DMS79 treated with DMSO at 0.1 percent for 48 hours (cell line): ENCODE measurements at regions not wholly inside any gene's neighbourhood (a gene's known extent, or its start where the extent isn't known, plus 50 kb on each side); places are given as distances from the start of the nearest gene placed in this dataset.
"Not testable (repeated sequence)": the region's sequence is repeated elsewhere in the genome, so short reads cannot be mapped to it uniquely, and the experiment has no call there.

Source experiments
- DNase-seq: peaks from one replicate; lab custom pipeline; 2025; lab: John Stamatoyannopoulos, UW

- no peak for DNase-seq
These were observed 128.2 kb upstream of the RASEF start for GRCh38 chr9:83191154-83191553.

DNA sequence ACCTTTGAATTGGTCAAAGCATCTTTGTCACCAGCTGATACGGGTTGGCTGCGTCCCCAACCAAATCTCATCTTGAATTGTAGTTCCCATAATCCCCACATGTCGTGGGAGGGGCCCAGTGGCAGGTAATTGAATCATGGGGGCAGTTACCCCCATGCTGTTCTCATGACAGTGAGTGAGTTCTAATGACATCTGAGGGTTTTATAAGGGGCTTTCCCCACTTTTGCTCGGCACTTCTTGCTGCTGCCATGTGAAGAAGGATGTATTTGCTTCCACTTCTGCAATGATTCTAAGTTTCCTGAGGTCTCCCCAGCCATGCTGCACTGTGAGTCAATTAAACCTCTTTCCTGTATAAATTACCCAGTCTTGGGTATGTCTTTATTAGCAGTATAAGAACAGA is 126.1 kb upstream of the RASEF start:
- DNase-seq, result not testable (repeated sequence)

DNA sequence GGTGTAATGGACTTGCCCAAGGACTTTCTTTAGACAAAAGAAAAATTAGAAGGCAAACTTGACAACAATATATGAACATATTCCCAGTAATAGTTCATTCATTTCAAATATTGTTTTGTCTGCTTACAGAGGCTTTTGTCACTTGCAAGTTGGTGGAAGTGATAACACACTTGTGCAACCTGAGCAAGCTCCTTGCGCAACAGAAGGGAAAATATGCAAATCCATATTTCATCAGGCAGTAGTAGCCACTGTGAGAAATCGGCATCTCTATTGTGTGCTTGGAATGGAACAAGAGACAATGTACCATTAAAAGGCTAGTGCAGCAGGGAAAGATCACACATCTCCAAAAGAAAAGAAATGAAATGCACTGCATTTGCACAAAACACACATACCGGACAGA is 125.3 kb upstream of the RASEF start:
- DNase-seq, result no peak

DNA sequence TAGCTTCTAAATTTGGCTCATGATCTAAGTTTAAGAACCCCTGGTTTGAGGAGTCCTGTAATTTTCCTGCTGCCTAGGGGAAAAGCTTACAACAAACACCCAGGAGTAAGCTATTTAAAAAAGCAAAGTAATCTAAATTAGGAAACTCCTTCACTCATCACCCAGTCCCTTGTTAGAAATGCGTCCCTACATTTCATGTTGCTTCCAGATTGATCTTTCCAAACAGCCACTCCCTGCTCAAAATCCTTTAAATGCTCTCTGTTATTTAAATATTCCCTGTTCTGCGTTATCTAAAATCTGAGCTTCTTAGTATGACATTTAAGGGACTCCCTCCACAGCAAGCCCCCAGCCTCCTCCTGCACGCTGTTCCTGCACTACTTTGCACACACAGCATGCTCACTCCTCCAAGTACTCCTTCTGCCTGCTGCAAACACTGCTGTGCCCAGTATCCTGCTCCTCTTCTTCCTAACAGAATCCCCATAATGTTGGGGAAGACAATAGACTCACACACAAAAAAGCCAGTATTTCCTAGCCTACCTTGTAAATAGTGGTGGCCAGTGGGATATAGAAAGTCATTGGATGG is 123.3 kb upstream of the RASEF start:
- no peak for DNase-seq

GRCh38 chr9:83185488-83186154 is 122.7 kb upstream of the RASEF start:
- no peak for DNase-seq

DNA sequence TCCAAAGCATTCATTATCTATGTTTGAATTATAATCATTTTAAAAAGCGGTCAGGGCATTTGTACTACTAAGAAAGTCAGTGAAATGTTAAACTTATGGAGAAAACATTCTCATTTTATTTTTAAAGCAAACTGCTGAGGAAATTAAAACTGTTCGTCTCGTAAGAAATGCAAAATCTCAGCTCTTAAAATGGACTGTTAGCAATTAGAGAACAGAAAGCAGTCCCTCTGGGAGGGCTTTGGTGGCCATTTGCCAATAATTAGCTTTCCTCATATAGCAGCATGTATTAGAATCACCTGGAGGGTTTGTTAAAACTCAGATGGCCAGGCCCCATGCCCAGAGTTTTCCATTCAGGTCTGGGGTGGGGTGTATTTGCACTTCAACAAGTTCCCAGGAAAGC is 120.7 kb upstream of the RASEF start:
- peak; percentile 12 for DNase-seq

DNA sequence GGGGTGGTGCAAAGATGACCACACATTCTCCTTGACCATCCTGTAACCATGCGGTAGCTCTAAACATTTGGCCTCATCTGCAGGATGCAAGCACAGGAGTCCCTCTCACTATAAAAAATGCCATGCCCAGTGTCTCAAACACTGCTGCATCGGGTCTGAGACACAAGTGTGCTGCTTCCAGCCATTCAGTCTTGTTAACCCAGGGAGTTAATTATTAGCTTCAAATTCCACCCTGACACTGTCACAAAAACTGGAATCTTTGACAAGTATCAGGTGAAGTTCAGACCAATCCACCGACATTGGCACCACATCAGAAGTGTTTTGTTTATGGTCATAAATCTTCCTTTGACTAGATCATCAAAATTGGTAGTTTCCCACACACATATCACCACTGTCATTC is 119.1 kb upstream of the RASEF start:
- no peak for DNase-seq

DNA sequence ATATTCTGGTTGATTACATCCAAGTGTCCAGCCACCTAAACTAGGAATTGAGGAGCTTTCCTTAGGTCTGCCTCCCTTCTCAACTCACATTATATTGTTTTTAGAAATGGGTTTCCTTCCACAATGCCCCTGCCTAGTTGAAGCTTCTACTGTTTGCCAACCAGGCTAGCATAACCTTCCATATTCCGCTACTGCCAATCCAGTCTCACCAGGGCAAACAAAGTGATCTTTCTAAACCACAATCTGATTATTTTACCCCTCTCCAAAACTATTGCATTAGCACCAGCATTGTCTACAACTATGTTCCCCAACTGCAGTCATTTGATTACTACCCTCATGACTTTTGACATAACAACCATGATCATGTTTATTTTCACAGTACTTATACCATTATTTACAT is 115.8 kb upstream of the RASEF start:
- no peak for DNase-seq

- DNase-seq, result no peak
These were observed 114.8 kb upstream of the RASEF start for GRCh38 chr9:83177747-83178146.

DNA sequence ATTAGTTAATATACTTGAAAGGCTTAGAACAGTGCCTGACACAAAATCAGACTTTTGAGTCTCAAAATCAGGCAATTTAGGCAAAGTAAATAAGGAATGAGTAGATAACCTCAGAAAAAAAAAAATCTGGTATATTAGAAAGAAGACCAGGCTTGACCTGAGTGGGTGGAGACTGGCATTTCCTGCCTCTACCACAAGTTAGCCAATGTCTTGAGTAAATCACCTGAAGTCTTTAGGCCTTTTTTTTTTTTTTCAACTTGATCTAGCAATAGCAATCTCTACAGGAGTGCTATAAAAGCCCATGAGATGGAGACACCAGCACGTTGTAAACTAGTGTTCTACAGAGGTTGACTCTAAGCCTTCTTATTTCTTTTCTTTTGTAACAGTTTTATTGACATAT is 104.2 kb upstream of the RASEF start:
- no peak for DNase-seq

DNA sequence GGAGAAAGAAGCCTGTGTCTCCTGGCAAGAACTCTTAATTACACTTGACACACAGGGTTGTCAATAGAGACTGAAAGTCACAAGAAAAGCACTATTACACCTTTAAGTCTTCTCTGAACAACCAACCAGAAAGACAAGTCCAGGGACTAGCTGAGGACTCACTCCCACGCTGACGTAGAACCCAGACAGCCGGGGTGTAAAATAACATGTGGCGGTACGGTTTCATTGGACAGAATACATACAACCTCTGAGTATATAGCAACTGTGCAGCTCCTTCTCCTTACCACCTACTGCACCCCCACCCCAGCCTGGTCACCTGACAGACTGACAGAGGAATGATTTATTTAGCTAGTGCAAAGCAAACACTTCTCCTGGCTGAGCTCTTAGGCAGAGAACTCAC is 103.4 kb upstream of the RASEF start:
- DNase-seq, result no peak

DNA sequence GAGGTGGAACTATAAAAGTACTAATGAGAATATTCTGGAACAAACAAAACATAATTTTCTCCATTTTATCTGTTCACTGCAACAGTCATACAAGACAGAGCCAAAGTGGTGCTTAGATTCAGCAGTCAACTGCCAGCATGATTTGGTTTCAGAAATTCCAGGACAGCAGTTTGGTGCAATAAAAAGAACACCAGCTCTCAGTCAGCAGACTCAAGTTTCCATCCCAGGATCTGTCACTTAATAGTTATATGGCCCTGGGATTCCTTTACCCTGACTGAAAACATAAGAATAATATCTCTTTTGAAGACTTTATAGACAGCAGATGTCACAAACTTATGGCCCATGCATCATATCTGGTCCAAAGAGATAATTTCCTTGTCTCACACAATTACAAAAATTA is 92.8 kb upstream of the RASEF start:
- no peak for DNase-seq

- no peak for DNase-seq
These were observed 91.9 kb upstream of the RASEF start for GRCh38 chr9:83154821-83155220.

DNA sequence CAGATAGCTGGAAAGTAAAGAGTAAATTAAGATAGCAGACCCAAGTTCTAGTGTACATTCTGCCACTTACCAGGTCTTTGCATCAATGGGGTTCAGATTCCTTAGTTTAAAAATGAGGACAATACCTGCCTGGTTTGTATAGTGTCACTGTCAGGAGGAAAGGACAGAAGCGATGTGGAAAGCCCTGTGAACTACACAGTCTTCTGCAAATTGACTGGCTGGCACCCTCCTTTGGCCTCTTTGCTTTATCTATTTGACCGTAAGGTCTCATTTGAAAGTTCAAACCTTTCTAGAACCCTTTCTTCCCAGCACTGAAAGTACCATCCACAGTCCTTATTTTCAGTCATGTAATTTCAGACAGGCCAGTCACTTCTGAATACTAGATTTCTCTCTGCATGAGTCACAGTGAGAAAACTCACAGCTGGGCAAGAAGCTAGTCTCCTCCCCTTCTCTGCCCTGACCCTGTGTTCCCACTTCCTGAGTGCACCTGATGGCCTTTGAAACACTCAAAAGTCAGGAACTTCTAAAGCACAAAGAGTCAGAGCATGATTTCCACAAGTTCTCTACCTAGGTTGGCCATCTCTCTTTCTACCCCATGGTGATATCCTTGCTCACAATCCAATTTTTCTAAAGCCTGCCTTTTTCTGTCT is 91.3 kb upstream of the RASEF start:
- DNase-seq, result no peak

DNA sequence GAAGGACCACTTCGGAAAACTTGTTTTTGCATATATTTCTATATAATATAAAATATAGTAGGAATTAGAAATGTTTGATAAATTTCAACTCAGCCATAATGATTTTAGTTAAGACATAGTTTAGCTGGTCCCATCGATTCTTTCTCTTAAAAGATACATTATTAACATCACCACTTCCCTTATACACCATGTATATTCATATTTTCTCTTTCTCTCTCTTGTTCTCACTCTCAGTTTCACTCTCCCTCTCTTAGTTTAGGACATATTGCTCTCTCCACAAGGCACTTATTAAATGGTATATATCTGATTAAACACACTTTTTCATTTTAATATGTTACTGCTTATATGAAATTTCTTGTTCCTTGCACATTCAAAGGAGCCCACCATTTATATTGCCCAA is 90.1 kb upstream of the RASEF start:
- DNase-seq, result no peak

GRCh38 chr9:83151627-83152137 is 88.7 kb upstream of the RASEF start:
- DNase-seq, result no peak

GRCh38 chr9:83147315-83148149 is 84.6 kb upstream of the RASEF start:
- no peak for DNase-seq

- no peak for DNase-seq
These were observed 83.4 kb upstream of the RASEF start for GRCh38 chr9:83146325-83146724.

DNA sequence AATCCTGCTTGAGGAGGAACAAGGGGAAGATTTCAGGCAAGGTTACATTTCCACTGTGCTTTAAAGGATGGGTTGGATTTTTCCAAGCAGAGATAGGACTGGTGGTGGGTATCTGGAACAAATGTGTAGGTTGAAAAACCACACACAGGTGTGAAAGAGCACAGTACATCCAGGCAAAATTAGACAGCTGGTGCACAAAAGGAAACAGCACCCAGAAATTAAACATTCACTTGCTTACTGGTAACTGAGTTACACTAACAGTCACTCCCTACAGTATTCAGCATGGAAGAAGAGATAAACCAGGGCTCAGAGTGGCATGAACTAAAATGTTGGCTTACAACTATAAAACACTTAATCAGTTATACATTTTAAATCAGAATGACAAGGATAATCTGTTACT is 81.5 kb upstream of the RASEF start:
- no peak for DNase-seq

DNA sequence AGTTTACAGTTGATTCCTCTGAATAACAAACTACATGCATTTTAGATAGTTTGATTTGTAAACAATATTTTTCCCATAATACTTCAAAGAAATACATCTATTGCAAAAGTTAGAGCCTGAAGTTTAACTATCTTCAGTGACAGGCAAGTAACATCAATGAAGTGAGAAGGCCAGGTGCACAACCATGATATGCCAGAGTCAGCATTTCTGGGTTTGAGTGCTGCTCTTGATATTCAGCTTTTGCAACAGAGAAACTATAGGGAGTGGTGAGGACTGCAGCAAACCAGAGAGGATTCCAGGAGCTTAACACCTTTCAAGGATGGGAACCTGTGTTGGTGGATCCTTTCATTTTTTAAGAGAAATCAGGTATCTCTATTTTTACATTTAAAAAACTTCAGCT is 79.4 kb upstream of the RASEF start:
- DNase-seq, result no peak

- no peak for DNase-seq
These were observed 78.9 kb upstream of the RASEF start for GRCh38 chr9:83141887-83142286.

- DNase-seq, result no peak
These were observed 77.1 kb upstream of the RASEF start for GRCh38 chr9:83140061-83140460.
